SK-N-MC (cell line): ENCODE measurements at regions not wholly inside any gene's neighbourhood (a gene's known extent, or its start where the extent isn't known, plus 50 kb on each side); places are given as distances from the start of the nearest gene placed in this dataset.

ENCODE experiments used
- EZH2 ChIP-seq: fragments of 200-600 bp; sonication (generic); IDR thresholded peaks from one replicate; pipeline ENCODE4 v1.6.1; 2017; ENCODE audit warnings: antibody characterized with exemption
- POLR2AphosphoS5 ChIP-seq: IDR thresholded peaks from 2 replicates; pipeline ENCODE4 v1.6.1; 2012; ENCODE audit warnings: mild to moderate bottlenecking, low read depth, low read length, borderline replicate concordance

- TF ChIP-seq POLR2AphosphoS5: no peak
- no peak for TF ChIP-seq EZH2
These were observed 133.9 kb downstream of the SPCS3 start for GRCh38 chr4:176453658-176454057.
